Thymus (tissue), 11 donors: ENCODE measurements at regions not wholly inside any gene's neighbourhood (a gene's known extent, or its start where the extent isn't known, plus 50 kb on each side); places are given as distances from the start of the nearest gene placed in this dataset.
"Not testable (repeated sequence)": the region's sequence is repeated elsewhere in the genome, so short reads cannot be mapped to it uniquely, and the experiment has no call there.

Experiments used
- DNase-seq, 9 donors: peaks; one replicate each; pipeline ENCODE4 v3.0.0-alpha.2; 2013; ENCODE audit warnings: low spot score in 9 of 9, low read depth in 6 of 9, missing footprints in 1 of 9
- H3K27ac ChIP-seq, 2 donors: one replicate each; pipeline ENCODE4 v1.5.1; 2013; ENCODE audit warnings: control low read depth in 1 of 2, low read depth in 1 of 2, low read length in 1 of 2, mild to moderate bottlenecking in 1 of 2, moderate library complexity in 1 of 2
- H3K27me3 ChIP-seq, 2 donors: one replicate each; pipeline ENCODE4 v1.5.1; 2013; ENCODE audit warnings: low read length in 1 of 2; ENCODE audit not compliant: control insufficient read depth in 2 of 2, insufficient read depth in 1 of 2
- H3K36me3 ChIP-seq, 2 donors: one replicate each; pipeline ENCODE4 v1.5.1; 2013; ENCODE audit warnings: low read length in 1 of 2, mild to moderate bottlenecking in 1 of 2, moderate library complexity in 1 of 2; ENCODE audit not compliant: control insufficient read depth in 2 of 2, insufficient read depth in 2 of 2
- H3K4me1 ChIP-seq, 2 donors: one replicate each; pipeline ENCODE4 v1.5.1; 2013; ENCODE audit warnings: low read length in 2 of 2; ENCODE audit not compliant: control insufficient read depth in 2 of 2, insufficient read depth in 2 of 2
- H3K4me3 ChIP-seq, 2 donors: one replicate each; pipeline ENCODE4 v1.5.1; 2013; ENCODE audit warnings: low read length in 2 of 2, control low read depth in 1 of 2, mild to moderate bottlenecking in 1 of 2
- H3K9me3 ChIP-seq, 2 donors: one replicate each; pipeline ENCODE4 v1.5.1; 2013; ENCODE audit warnings: low read length in 1 of 2, mild to moderate bottlenecking in 1 of 2; ENCODE audit not compliant: control insufficient read depth in 2 of 2, insufficient read depth in 1 of 2
- WGBS: extraction: QIAGEN DNeasy Blood & Tissue Kit; methylation state at CpG from one replicate; pipeline ENCODE4 v1.1.7; 2013; 5-methylcytosine and 5-hydroxymethylcytosine counted together
- donor health status: healthy.

GRCh38 chr2:78840311-78840710 is 185.2 kb upstream of the REG3G start:
- WGBS = 95% methylated on average over 10 of the region's 10 CpGs
- not testable (repeated sequence) for H3K36me3 ChIP-seq, H3K27me3 ChIP-seq, H3K27ac ChIP-seq, H3K9me3 ChIP-seq, H3K4me1 ChIP-seq, H3K4me3 ChIP-seq, DNase-seq

- no peaks in the 10 kb centered on the region for H3K27me3 ChIP-seq
- no peak for DNase-seq
- no peaks in the 10 kb centered on the region for H3K36me3 ChIP-seq
- H3K9me3 ChIP-seq = no peaks in the 10 kb centered on the region
- no peak overlapping the region for H3K27ac ChIP-seq
- H3K4me1 ChIP-seq = no peaks in the 10 kb centered on the region
- WGBS = 47% methylated on average over 4 of the region's 4 CpGs
- H3K4me3 ChIP-seq = no peak overlapping the region
Observed at GRCh38 chr2:78845664-78846185, 179.8 kb upstream of the REG3G start.

DNA sequence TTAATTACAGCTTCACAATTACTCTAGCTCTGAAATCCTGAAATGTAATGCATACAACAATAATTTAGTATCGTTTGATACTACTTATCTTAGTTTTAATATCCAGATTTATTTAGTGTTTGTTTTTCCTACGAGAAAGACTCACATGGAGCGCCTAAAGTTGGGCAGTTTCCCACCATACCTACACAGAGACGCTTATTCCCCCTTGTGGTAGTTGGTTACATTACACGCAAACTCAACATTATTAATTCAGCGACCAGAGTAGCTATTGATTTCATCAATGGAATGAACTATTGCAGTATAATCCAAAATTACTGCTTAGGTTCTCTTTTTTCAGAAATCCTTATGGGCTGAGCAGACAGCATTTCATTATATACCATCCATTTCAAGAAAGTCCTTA is 164.0 kb upstream of the REG3G start:
- no peak for DNase-seq
- H3K27me3 ChIP-seq = no peaks in the 10 kb centered on the region
- H3K36me3 ChIP-seq = no peaks in the 10 kb centered on the region
- WGBS = 79% methylated on average over 6 of the region's 6 CpGs
- H3K9me3 ChIP-seq = no peaks in the 10 kb centered on the region
- no peaks in the 10 kb centered on the region for H3K4me1 ChIP-seq
- no peak overlapping the region for H3K4me3 ChIP-seq
- H3K27ac ChIP-seq = no peak overlapping the region

DNA sequence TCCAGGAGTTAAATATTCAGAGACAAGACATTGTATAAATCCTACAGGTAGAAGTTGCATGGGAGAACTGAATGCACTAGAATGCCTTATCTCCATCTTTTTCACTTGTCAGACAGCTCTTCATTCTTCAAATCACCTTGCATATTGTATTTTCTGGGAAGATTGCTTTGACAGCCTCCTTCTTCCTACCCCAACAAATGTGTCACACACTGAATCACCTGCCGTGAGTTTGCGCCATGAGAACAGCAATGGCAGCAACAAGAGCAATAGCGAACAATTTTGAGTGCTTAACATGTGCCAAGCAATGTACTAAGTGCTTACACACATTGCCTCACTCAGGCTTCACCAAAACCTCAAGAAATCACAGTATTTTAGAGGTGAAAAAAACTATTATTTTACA is 161.3 kb upstream of the REG3G start:
- Histone ChIP-seq H3K4me3 (no peak overlapping the region), H3K27ac (no peak overlapping the region), H3K36me3 (no peaks in the 10 kb centered on the region), H3K4me1 (no peaks in the 10 kb centered on the region), H3K9me3 (no peaks in the 10 kb centered on the region), H3K27me3 (no peaks in the 10 kb centered on the region)
- DNase-seq = no peak
- WGBS = 79% methylated on average over 3 of the region's 3 CpGs

DNA sequence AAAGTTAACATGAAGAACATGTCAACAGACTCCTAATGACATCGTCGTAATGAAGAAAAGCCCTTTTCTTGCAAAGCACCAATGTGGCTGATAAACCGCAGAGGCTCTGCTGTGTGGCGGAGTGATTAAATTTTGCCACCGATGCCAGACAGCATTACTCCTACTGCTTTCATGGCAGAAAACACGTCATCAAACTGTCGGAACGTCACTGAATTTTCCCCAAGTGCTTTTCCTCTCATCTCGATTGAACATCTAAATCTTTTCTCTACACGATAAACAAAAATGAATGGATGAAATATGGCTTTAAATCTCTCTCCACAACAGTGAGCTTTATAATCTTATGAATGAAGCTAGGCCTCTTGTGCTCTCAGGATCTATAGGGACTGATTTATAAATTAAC is 159.8 kb upstream of the REG3G start:
- WGBS = 95% methylated on average over 10 of the region's 10 CpGs
- no peaks in the 10 kb centered on the region for H3K9me3 ChIP-seq
- no peak overlapping the region for H3K4me3 ChIP-seq
- H3K36me3 ChIP-seq = no peaks in the 10 kb centered on the region
- H3K27ac ChIP-seq = no peak overlapping the region
- H3K4me1 ChIP-seq = no peaks in the 10 kb centered on the region
- no peaks in the 10 kb centered on the region for H3K27me3 ChIP-seq
- DNase-seq = no peak

GRCh38 chr2:78870343-78870967 is 155.0 kb upstream of the REG3G start:
- Histone ChIP-seq H3K4me3 (no peak overlapping the region), H3K27ac (no peak overlapping the region), H3K9me3 (no peaks in the 10 kb centered on the region), H3K36me3 (no peaks in the 10 kb centered on the region), H3K27me3 (no peaks in the 10 kb centered on the region), H3K4me1 (no peaks in the 10 kb centered on the region)
- WGBS = 87% methylated on average over 1 of the region's 1 CpG
- no peak for DNase-seq

DNA sequence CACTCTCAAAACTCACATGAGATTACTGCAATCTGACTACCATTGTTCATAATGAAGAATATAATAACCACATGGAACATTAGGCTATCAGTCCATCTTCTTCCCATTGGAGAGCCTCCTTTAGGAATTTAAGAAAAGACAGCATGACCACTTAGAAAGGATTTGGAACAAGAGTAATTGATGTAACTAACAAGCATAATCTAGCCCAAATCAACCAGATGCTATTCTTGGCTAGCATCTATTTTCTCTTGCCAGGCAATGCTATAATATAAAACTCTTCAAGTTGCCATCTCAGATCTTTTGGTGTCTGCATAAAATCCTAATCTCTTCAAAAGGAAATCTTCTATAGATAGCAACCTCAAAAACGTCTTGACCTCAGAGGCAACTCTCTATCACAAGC is 152.0 kb upstream of the REG3G start:
- H3K9me3 ChIP-seq = no peaks in the 10 kb centered on the region
- H3K4me1 ChIP-seq = no peaks in the 10 kb centered on the region
- no peaks in the 10 kb centered on the region for H3K36me3 ChIP-seq
- no peak for DNase-seq
- H3K27me3 ChIP-seq = no peaks in the 10 kb centered on the region
- H3K4me3 ChIP-seq = no peak overlapping the region
- no peak overlapping the region for H3K27ac ChIP-seq
- WGBS = 61% methylated on average over 1 of the region's 1 CpG

DNA sequence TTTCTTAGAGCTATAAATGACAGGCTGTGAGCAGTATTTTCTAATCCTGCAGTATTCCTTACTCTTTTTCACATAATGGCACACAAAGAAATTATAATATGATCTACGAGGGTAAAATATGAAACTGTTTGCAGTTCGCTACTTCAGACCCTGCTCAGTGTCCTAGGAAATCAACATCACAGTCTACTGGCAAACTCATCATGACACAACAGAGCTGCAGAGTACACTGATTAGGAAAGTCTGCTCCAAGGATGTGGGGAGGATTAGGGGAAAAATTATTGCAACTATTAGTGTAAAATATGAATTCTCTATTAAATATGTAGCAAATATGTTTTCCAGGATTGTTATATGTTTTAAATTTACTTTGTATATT is 149.2 kb upstream of the REG3G start:
- Histone ChIP-seq H3K27me3 (no peaks in the 10 kb centered on the region), H3K27ac (no peak overlapping the region), H3K9me3 (no peaks in the 10 kb centered on the region), H3K4me1 (no peaks in the 10 kb centered on the region), H3K4me3 (no peak overlapping the region), H3K36me3 (no peaks in the 10 kb centered on the region)
- no peak for DNase-seq
- WGBS = 86% methylated on average over 2 of the region's 2 CpGs

- 82% methylated on average over 1 of the region's 1 CpG for WGBS
- no peak overlapping the region for H3K4me3 ChIP-seq
Observed at GRCh38 chr2:78887446-78887845, 138.1 kb upstream of the REG3G start.

DNA sequence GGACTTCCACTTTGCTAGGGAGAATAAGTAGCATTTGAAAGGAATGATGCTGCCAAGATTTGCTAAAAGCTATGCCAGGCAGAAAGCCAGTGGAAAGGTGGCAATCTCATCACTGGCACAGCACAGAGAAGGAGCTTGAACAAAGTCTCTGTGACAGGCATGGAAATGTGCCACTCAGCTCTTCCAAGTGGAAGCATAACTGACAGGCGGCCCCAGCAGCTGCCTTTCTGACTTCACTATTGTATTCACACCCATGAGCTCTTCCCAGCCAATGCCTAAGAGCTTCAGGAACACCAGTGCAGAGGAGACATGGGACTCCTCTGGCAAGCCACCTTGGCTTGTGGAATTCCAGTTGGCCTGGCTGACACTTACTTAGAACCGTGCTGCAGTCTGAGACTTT is 134.6 kb upstream of the REG3G start:
- H3K36me3 ChIP-seq = no peaks in the 10 kb centered on the region
- no peaks in the 10 kb centered on the region for H3K9me3 ChIP-seq
- H3K27me3 ChIP-seq = no peaks in the 10 kb centered on the region
- H3K27ac ChIP-seq = no peak overlapping the region
- H3K4me1 ChIP-seq = no peaks in the 10 kb centered on the region
- H3K4me3 ChIP-seq = no peak overlapping the region
- DNase-seq = no peak
- WGBS = 87% methylated on average over 2 of the region's 2 CpGs

More at GRCh38 chr2:78887446-78887845, 138.1 kb upstream of the REG3G start:
- Histone ChIP-seq H3K27me3 (no peaks in the 10 kb centered on the region), H3K9me3 (no peaks in the 10 kb centered on the region), H3K4me1 (no peaks in the 10 kb centered on the region), H3K27ac (no peak overlapping the region), H3K36me3 (no peaks in the 10 kb centered on the region)
- DNase-seq = no peak
